K562 (cell line): ENCODE measurements at regions not wholly inside any gene's neighbourhood (a gene's known extent, or its start where the extent isn't known, plus 50 kb on each side); places are given as distances from the start of the nearest gene placed in this dataset.

ENCODE experiments used
- ATAC-seq: fragments of 200-7000 bp; cut with Tn5 transposase; 3 replicates; pipeline ENCODE4 v1.9.1; 2020; ENCODE audit warnings: moderate library complexity
- BruUV-seq: library from RNA; stranded (reverse); fragments of 400-500 nt; replicated peaks from 2 replicates; lab custom pipeline; 2021; lab: Mats Ljungman, UMichigan
- CTCF ChIA-PET: fragments of 300-600 bp; formaldehyde crosslinking; extraction: SDS; loops from one replicate; lab custom pipeline; 2021; ENCODE audit warnings: low intra/inter-chr PET ratio; lab: Yijun Ruan, JAX
- POLR2A ChIA-PET: fragments of 300-600, 350-650 bp; sonication (Branson Sonifier 250); formaldehyde crosslinking; extraction: SDS; loops from one replicate; lab custom pipeline; 2021; ENCODE audit warnings: antibody characterized with exemption, inconsistent platforms; lab: Yijun Ruan, JAX
- DNase-seq, 4 experiments: peaks; one replicate each; pipeline versions ENCODE4 v3.0.0 to v3.0.0-alpha.2; 2011 to 2018; ENCODE audit warnings: low spot score in 3 of 4, mixed read lengths in 3 of 4; ENCODE audit errors: extremely low read depth in 1 of 4
- FAIRE-seq: peaks from 2 replicates; lab custom pipeline; 2011; peaks lifted over from hg19 to GRCh38; lab: Jason Lieb, UNC
- H2AFZ ChIP-seq: 2 replicates; pipeline ENCODE4 v1.6.0; 2011; ENCODE audit warnings: low read depth, low read length, control low read depth, inconsistent platforms
- H3K27ac ChIP-seq: fragments of 200-600 bp; 3 replicates; pipeline ENCODE4 v1.8.0; 2011; ENCODE audit warnings: low read depth, mild to moderate bottlenecking, control low read depth, inconsistent platforms, low read length, moderate library complexity, mixed read lengths; ENCODE audit errors: extremely low read depth
- H3K27me3 ChIP-seq, 2 experiments: fragments of 300-600 bp in 1 of 2; 2 replicates in 1 of 2; 3 replicates in 1 of 2; pipeline versions ENCODE4 v1.6.0 to v1.8.0; 2011; ENCODE audit warnings: inconsistent platforms in 2 of 2, low read length in 2 of 2, mild to moderate bottlenecking in 1 of 2, mixed read lengths in 1 of 2, moderate library complexity in 1 of 2; ENCODE audit not compliant: control insufficient read depth in 2 of 2, insufficient read depth in 2 of 2
- H3K36me3 ChIP-seq: fragments of 300-600 bp; 3 replicates; pipeline ENCODE4 v1.8.0; 2011; ENCODE audit warnings: mild to moderate bottlenecking, low read length, inconsistent platforms; ENCODE audit not compliant: control insufficient read depth, insufficient read depth
- H3K4me1 ChIP-seq, 2 experiments: fragments of 200-600 bp in 1 of 2; replicated peaks in 1 of 2; 2 replicates in 1 of 2; 3 replicates in 1 of 2; pipeline versions ENCODE4 v1.5.1 to v1.8.0; 2011; ENCODE audit warnings: inconsistent platforms in 2 of 2, low read length in 2 of 2, mild to moderate bottlenecking in 1 of 2, mixed read lengths in 1 of 2, moderate library complexity in 1 of 2; ENCODE audit not compliant: control insufficient read depth in 2 of 2, insufficient read depth in 2 of 2
- H3K4me2 ChIP-seq: 2 replicates; pipeline ENCODE4 v1.6.1; 2011; ENCODE audit warnings: low read length, control low read depth, inconsistent platforms, mixed read lengths; ENCODE audit not compliant: insufficient read depth
- H3K4me3 ChIP-seq: fragments of 200-600 bp; sonication (generic), shearing (Covaris generic); 2 replicates; pipeline ENCODE4 v1.5.1; 2016; ENCODE audit warnings: control low read depth, inconsistent platforms
- H3K79me2 ChIP-seq: fragments of 200-600 bp; 3 replicates; pipeline ENCODE4 v1.8.0; 2011; ENCODE audit warnings: low read length, inconsistent platforms; ENCODE audit not compliant: control insufficient read depth, insufficient read depth
- H3K9ac ChIP-seq, 2 experiments: 2 replicates each; pipeline versions ENCODE4 v1.6.0 to v1.6.1; 2011; ENCODE audit warnings: low read depth in 2 of 2, low read length in 2 of 2, control low read depth in 1 of 2, inconsistent platforms in 1 of 2, mild to moderate bottlenecking in 1 of 2, mixed read lengths in 1 of 2; ENCODE audit not compliant: insufficient read depth in 1 of 2
- H3K9me1 ChIP-seq: one replicate; pipeline ENCODE4 v1.6.0; 2011; ENCODE audit warnings: inconsistent platforms, mild to moderate bottlenecking, low read length, moderate library complexity; ENCODE audit not compliant: control insufficient read depth, insufficient read depth
- H3K9me3 ChIP-seq: replicated peaks from 2 replicates; pipeline ENCODE4 v1.5.1; 2011; ENCODE audit warnings: low read depth, low read length, inconsistent platforms; ENCODE audit not compliant: control insufficient read depth, insufficient read depth
- H4K20me1 ChIP-seq: replicated peaks from 2 replicates; pipeline ENCODE4 v1.6.1; 2011; ENCODE audit warnings: low read length, inconsistent platforms, mixed read lengths; ENCODE audit not compliant: control insufficient read depth, insufficient read depth
- COPS2 ChIP-seq: fragments of 450-650 bp; conservative IDR thresholded peaks from 2 replicates; pipeline ENCODE4 v1.6.1; 2016; ENCODE audit warnings: mild to moderate bottlenecking, moderate library complexity
- CTCFL ChIP-seq: IDR thresholded peaks from 2 replicates; pipeline ENCODE4 v1.6.1; 2011; ENCODE audit warnings: borderline replicate concordance, low read depth, mild to moderate bottlenecking, moderate library complexity, low read length; ENCODE audit not compliant: insufficient read depth, poor library complexity, severe bottlenecking
- HSF4 ChIP-seq: fragments of 250-450 bp; sonication (Bioruptor Pico); IDR thresholded peaks from 2 replicates; pipeline ENCODE4 v2.1.2; 2022; ENCODE audit warnings: mild to moderate bottlenecking, moderate library complexity, borderline replicate concordance
- KLF10 ChIP-seq: fragments of 250-450 bp; sonication (Bioruptor Pico); IDR thresholded peaks from 2 replicates; pipeline ENCODE4 v1.6.1; 2021; ENCODE audit warnings: matching md5 sums
- NCOA2 ChIP-seq, 2 experiments: fragments of 450-650 bp; IDR thresholded peaks; 2 replicates each; pipeline ENCODE4 v1.6.1; 2018; ENCODE audit warnings: mild to moderate bottlenecking in 2 of 2, moderate library complexity in 1 of 2; ENCODE audit not compliant: partially characterized antibody in 2 of 2
- NR3C1 ChIP-seq: sonication (generic); formaldehyde crosslinking; IDR thresholded peaks from 2 replicates; pipeline ENCODE4 v1.8.1; 2022; ENCODE audit warnings: missing genetic modification reagents
- PML ChIP-seq: IDR thresholded peaks from 2 replicates; pipeline ENCODE4 v1.6.1; 2012; ENCODE audit warnings: low read length, inconsistent platforms
- POLR2B ChIP-seq: fragments of 450-650 bp; IDR thresholded peaks from 2 replicates; pipeline ENCODE4 v1.6.1; 2018; ENCODE audit warnings: low read depth; ENCODE audit not compliant: partially characterized antibody
- REST ChIP-seq, 2 experiments: fragments of 450-650 bp; formaldehyde crosslinking in 1 of 2; IDR thresholded peaks; 2 replicates each; pipeline versions ENCODE4 v1.4.0 to v1.6.1; 2014 to 2020; ENCODE audit warnings: mild to moderate bottlenecking in 2 of 2, borderline replicate concordance in 1 of 2, low read depth in 1 of 2
- RFX1 ChIP-seq: fragments of 450-650 bp; IDR thresholded peaks from 2 replicates; pipeline ENCODE4 v1.6.1; 2016; ENCODE audit warnings: mild to moderate bottlenecking, moderate library complexity
- ZEB2 ChIP-seq: fragments of 450-650 bp; IDR thresholded peaks from 2 replicates; pipeline ENCODE4 v1.6.1; 2016
- ZNF263 ChIP-seq: sonication (generic); formaldehyde crosslinking; IDR thresholded peaks from 2 replicates; pipeline ENCODE4 v1.8.0; 2022; ENCODE audit warnings: mild to moderate bottlenecking, missing genetic modification reagents, borderline replicate concordance
- ZNF444 ChIP-seq: fragments of 250-450 bp; sonication (Bioruptor Pico); IDR thresholded peaks from 2 replicates; pipeline ENCODE4 v1.4.0; 2020; ENCODE audit warnings: mild to moderate bottlenecking, moderate library complexity
- WGBS: fragments of 100-300 bp; shearing (Covaris generic); methylation state at CpG from one replicate; pipeline ENCODE4 v1.1.6; 2016; ENCODE audit warnings: low coverage, mixed read lengths; ENCODE audit not compliant: insufficient coverage; ENCODE audit errors: missing lambda C conversion rate; 5-methylcytosine and 5-hydroxymethylcytosine counted together
- in situ Hi-C: fragments of 300-500 bp; cut with MboI; formaldehyde crosslinking; loops from 4 replicates; pipeline ENCODE4 v1.15.0; 2018; ENCODE audit warnings: inconsistent platforms, mixed read lengths
- intact Hi-C: fragments of 100-400 bp; cut with micrococcal nuclease; formaldehyde crosslinking; loops from 2 replicates; pipeline ENCODE4 v1.14.2; 2022

- no peak overlapping the region for H2AFZ ChIP-seq
- in situ Hi-C loops: no loop called here
- POLR2A ChIA-PET: interaction anchor here (0.7 kb wide), 1 partner anchor 12 kb away, joined by 4 read pairs; no protein-coding TSS in a partner anchor
- no peak for TF ChIP-seq POLR2B
- no peak for TF ChIP-seq HSF4
- TF ChIP-seq ZNF444 (CRISPR knock-in tag): no peak
- TF ChIP-seq NR3C1 (CRISPR knock-in tag): no peak
- TF ChIP-seq NCOA2 (IDR thresholded peaks at IDR 0.05; ENCODE audit: partially characterized antibody in 2 of 2): no peak
- peak; percentile 51; the same call in 1 of the 2 replicates for TF ChIP-seq ZNF263 (CRISPR knock-in tag)
- TF ChIP-seq RFX1: no peak
- TF ChIP-seq REST (IDR thresholded peaks at IDR 0.05; ENCODE audit: borderline replicate concordance): no peak
- TF ChIP-seq REST (CRISPR knock-in tag; IDR thresholded peaks at IDR 0.05; ENCODE audit: low read depth): no peak
- peak; percentile 81 for TF ChIP-seq ZEB2
- no peak for TF ChIP-seq KLF10 (CRISPR knock-in tag)
- no peak for TF ChIP-seq PML
- no peak for TF ChIP-seq COPS2
- TF ChIP-seq CTCFL: no peak
These were observed 49.9 kb upstream of the ASPRV1 start for GRCh38 chr2:70011335-70011734.

More at GRCh38 chr2:70011335-70011734, 49.9 kb upstream of the ASPRV1 start:
- Histone ChIP-seq H3K4me3 (no peak overlapping the region), H3K27me3 (no peaks in the 10 kb centered on the region), H3K9ac (0 out of 4 replicates have a peak overlapping the region, but pooled peaks of 1 of the 2 experiments have one; percentile 59), H3K27ac (no peak overlapping the region), H3K79me2 (no peaks in the 10 kb centered on the region), H3K9me1 (no peaks in the 10 kb centered on the region), H3K4me2 (no peak overlapping the region), H3K36me3 (no peaks in the 10 kb centered on the region), H3K9me3 (no peaks in the 10 kb centered on the region), H4K20me1 (no peaks in the 10 kb centered on the region), H3K4me1 (peaks cover 27 to 28% of the 10 kb centered on the region in 2 experiments)
- no peak for FAIRE-seq
- DNase-seq: peak in 1 of 4 experiments; percentile 25
- BruUV-seq: no TSS peak
- CTCF ChIA-PET: no interaction called here
- no peak for ATAC-seq
- WGBS: 48% methylated on average over 4 of the region's 4 CpGs
- intact Hi-C loops: loop anchor here (2.0 kb wide), 1 partner anchor 59 kb away; no protein-coding TSS in a partner anchor
